Fibroblast of the conjunctiva (primary cell): ENCODE measurements at regions not wholly inside any gene's neighbourhood (a gene's known extent, or its start where the extent isn't known, plus 50 kb on each side); places are given as distances from the start of the nearest gene placed in this dataset.
"Not testable (repeated sequence)": the region's sequence is repeated elsewhere in the genome, so short reads cannot be mapped to it uniquely, and the experiment has no call there.

ENCODE experiments used
- DNase-seq: peaks from one replicate; pipeline ENCODE4 v3.0.0-alpha.2; 2010; ENCODE audit warnings: low read depth

- no peak for DNase-seq
Observed at GRCh38 chr13:103537616-103538015, 471.4 kb upstream of the SLC10A2 start.

GRCh38 chr13:103531278-103531677, 465.1 kb upstream of the SLC10A2 start:
- DNase-seq = no peak

GRCh38 chr13:103528437-103528836, 462.2 kb upstream of the SLC10A2 start:
- no peak for DNase-seq

- DNase-seq = no peak
Observed at GRCh38 chr13:103525530-103525929, 459.3 kb upstream of the SLC10A2 start.

- DNase-seq = no peak
Observed at GRCh38 chr13:103523858-103524257, 457.6 kb upstream of the SLC10A2 start.

- DNase-seq = no peak
Observed at GRCh38 chr13:103521532-103521931, 455.3 kb upstream of the SLC10A2 start.

- DNase-seq = no peak
Observed at GRCh38 chr13:103517768-103518102, 451.5 kb upstream of the SLC10A2 start.

GRCh38 chr13:103517066-103517767, 451.0 kb upstream of the SLC10A2 start:
- no peak for DNase-seq

- DNase-seq = no peak
Observed at GRCh38 chr13:103516015-103516795, 450.0 kb upstream of the SLC10A2 start.

GRCh38 chr13:103515410-103515809, 449.2 kb upstream of the SLC10A2 start:
- no peak for DNase-seq

- no peak for DNase-seq
Observed at GRCh38 chr13:103514619-103515018, 448.4 kb upstream of the SLC10A2 start.

GRCh38 chr13:103514188-103514587, 448.0 kb upstream of the SLC10A2 start:
- DNase-seq = no peak

- no peak for DNase-seq
Observed at GRCh38 chr13:103510007-103510535, 443.9 kb upstream of the SLC10A2 start.

- DNase-seq = no peak
Observed at GRCh38 chr13:103497404-103497803, 431.2 kb upstream of the SLC10A2 start.

GRCh38 chr13:103487841-103488240, 421.6 kb upstream of the SLC10A2 start:
- DNase-seq = no peak

- DNase-seq = no peak
Observed at GRCh38 chr13:103473081-103473480, 406.9 kb upstream of the SLC10A2 start.

- no peak for DNase-seq
Observed at GRCh38 chr13:103471896-103472295, 405.7 kb upstream of the SLC10A2 start.

- DNase-seq = no peak
Observed at GRCh38 chr13:103469771-103470170, 403.6 kb upstream of the SLC10A2 start.

- no peak for DNase-seq
Observed at GRCh38 chr13:103466761-103467160, 400.5 kb upstream of the SLC10A2 start.

- DNase-seq = not testable (repeated sequence)
Observed at GRCh38 chr13:103460246-103460645, 394.0 kb upstream of the SLC10A2 start.

GRCh38 chr13:103457050-103457449, 390.8 kb upstream of the SLC10A2 start:
- not testable (repeated sequence) for DNase-seq

- no peak for DNase-seq
Observed at GRCh38 chr13:103451656-103452055, 385.4 kb upstream of the SLC10A2 start.

- no peak for DNase-seq
Observed at GRCh38 chr13:103443604-103444003, 377.4 kb upstream of the SLC10A2 start.
